AG04449 (cell line): ENCODE measurements at regions not wholly inside any gene's neighbourhood (a gene's known extent, or its start where the extent isn't known, plus 50 kb on each side); places are given as distances from the start of the nearest gene placed in this dataset.

ENCODE experiments used
- CTCF ChIA-PET: fragments of 350-600 bp; formaldehyde crosslinking; extraction: SDS; loops from one replicate; lab custom pipeline; 2021; ENCODE audit warnings: antibody characterized with exemption; lab: Yijun Ruan, JAX
- POLR2A ChIA-PET: fragments of 400-600, 350-600 bp; formaldehyde crosslinking; extraction: SDS; loops from one replicate; lab custom pipeline; 2020; ENCODE audit warnings: antibody characterized with exemption, inconsistent platforms; lab: Yijun Ruan, JAX
- DNase-seq: peaks from one replicate; pipeline ENCODE4 v3.0.0-alpha.2; 2010; ENCODE audit warnings: low read depth, low spot score
- H3K4me3 ChIP-seq: 2 replicates; pipeline ENCODE4 v1.5.1; 2011; ENCODE audit warnings: low read depth, mild to moderate bottlenecking, control low read depth, low read length
- CTCF ChIP-seq: IDR thresholded peaks from one replicate; pipeline ENCODE4 v1.5.1; 2011; ENCODE audit warnings: mild to moderate bottlenecking, moderate library complexity, low read length, control low read depth, inconsistent platforms; ENCODE audit not compliant: insufficient read depth; ENCODE audit errors: missing control alignments

- H3K4me3 ChIP-seq: no peak overlapping the region
- POLR2A ChIA-PET: no interaction called here
- CTCF ChIA-PET: no interaction called here
- TF ChIP-seq CTCF: no peak
- DNase-seq: no peak
Measured at GRCh38 chr5:172575416-172575815, 65.6 kb upstream of the NEURL1B start.

GRCh38 chr5:172574871-172575223 lies 66.2 kb upstream of the NEURL1B start:
- ChIA-PET CTCF (no interaction called here), POLR2A (no interaction called here)
- no peak for TF ChIP-seq CTCF
- DNase-seq: no peak
- H3K4me3 ChIP-seq: no peak overlapping the region

GRCh38 chr5:172573986-172574870 lies 66.8 kb upstream of the NEURL1B start:
- H3K4me3 ChIP-seq: no peak overlapping the region
- POLR2A ChIA-PET: no interaction called here
- DNase-seq: no peak
- no peak for TF ChIP-seq CTCF
- CTCF ChIA-PET: interaction anchor here (0.9 kb wide), 1 partner anchor 123 kb away, joined by 3 read pairs; no protein-coding TSS in a partner anchor

GRCh38 chr5:172573120-172573882 lies 67.8 kb upstream of the NEURL1B start:
- DNase-seq: no peak
- no peak for TF ChIP-seq CTCF
- ChIA-PET CTCF (interaction anchor here (0.9 kb wide), 1 partner anchor 124 kb away, joined by 3 read pairs; no protein-coding TSS in a partner anchor), POLR2A (no interaction called here)
- no peak overlapping the region for H3K4me3 ChIP-seq

GRCh38 chr5:172572440-172572839 lies 68.6 kb upstream of the NEURL1B start:
- no peak overlapping the region for H3K4me3 ChIP-seq
- no peak for DNase-seq
- ChIA-PET CTCF (no interaction called here), POLR2A (no interaction called here)
- no peak for TF ChIP-seq CTCF

GRCh38 chr5:172571892-172572291 lies 69.2 kb upstream of the NEURL1B start:
- no peak overlapping the region for H3K4me3 ChIP-seq
- TF ChIP-seq CTCF: no peak
- POLR2A ChIA-PET: no interaction called here
- CTCF ChIA-PET: no interaction called here
- DNase-seq: no peak
